Trophoblast cell (in vitro differentiated cells and primary cell): ENCODE measurements at regions not wholly inside any gene's neighbourhood (a gene's known extent, or its start where the extent isn't known, plus 50 kb on each side); places are given as distances from the start of the nearest gene placed in this dataset.
"Not testable (repeated sequence)": the region's sequence is repeated elsewhere in the genome, so short reads cannot be mapped to it uniquely, and the experiment has no call there.

Experiments
- DNase-seq, 2 donors: peaks; one replicate each; pipeline ENCODE4 v3.0.0-alpha.2; 2016
- H2AFZ ChIP-seq: 2 replicates; pipeline ENCODE4 v1.6.1; 2013; ENCODE audit warnings: low read length, moderate library complexity, mild to moderate bottlenecking; ENCODE audit not compliant: insufficient read depth, poor library complexity
- H2AK5ac ChIP-seq: 2 replicates; pipeline ENCODE4 v1.6.1; 2013; ENCODE audit warnings: mild to moderate bottlenecking, low read length
- H2BK120ac ChIP-seq: 2 replicates; pipeline ENCODE4 v1.6.1; 2013; ENCODE audit warnings: low read length, mild to moderate bottlenecking, moderate library complexity; ENCODE audit not compliant: insufficient read depth, poor library complexity
- H2BK12ac ChIP-seq: 2 replicates; pipeline ENCODE4 v1.6.1; 2013; ENCODE audit warnings: mild to moderate bottlenecking, low read length, moderate library complexity
- H2BK5ac ChIP-seq: 2 replicates; pipeline ENCODE4 v1.6.1; 2013; ENCODE audit warnings: low read length, low read depth, moderate library complexity, mild to moderate bottlenecking; ENCODE audit not compliant: poor library complexity
- H3K14ac ChIP-seq: 2 replicates; pipeline ENCODE4 v1.6.1; 2013; ENCODE audit warnings: mild to moderate bottlenecking, low read length
- H3K18ac ChIP-seq: 2 replicates; pipeline ENCODE4 v1.6.1; 2013; ENCODE audit warnings: mild to moderate bottlenecking, low read length
- H3K23ac ChIP-seq: 2 replicates; pipeline ENCODE4 v1.6.1; 2013; ENCODE audit warnings: low read length
- H3K27ac ChIP-seq: 2 replicates; pipeline ENCODE4 v1.5.1; 2013; ENCODE audit warnings: low read depth, mild to moderate bottlenecking, inconsistent platforms, low read length, moderate library complexity
- H3K27me3 ChIP-seq: 2 replicates; pipeline ENCODE4 v1.6.1; 2013; ENCODE audit warnings: inconsistent platforms, mild to moderate bottlenecking, low read length, moderate library complexity; ENCODE audit not compliant: insufficient read depth
- H3K36me3 ChIP-seq, 2 experiments: 1 replicate in 1 of 2; 2 replicates in 1 of 2; pipeline ENCODE4 v1.6.1; 2013; ENCODE audit warnings: low read length in 2 of 2, mild to moderate bottlenecking in 2 of 2, moderate library complexity in 1 of 2; ENCODE audit not compliant: insufficient read depth in 2 of 2, control insufficient read depth in 1 of 2
- H3K4ac ChIP-seq: 2 replicates; pipeline ENCODE4 v1.6.1; 2013; ENCODE audit warnings: low read depth, mild to moderate bottlenecking, low read length, moderate library complexity
- H3K4me1 ChIP-seq, 2 experiments: 1 replicate in 1 of 2; 2 replicates in 1 of 2; pipeline ENCODE4 v1.6.1; 2013; ENCODE audit warnings: low read length in 2 of 2, mild to moderate bottlenecking in 2 of 2, moderate library complexity in 1 of 2; ENCODE audit not compliant: insufficient read depth in 2 of 2, control insufficient read depth in 1 of 2
- H3K4me2 ChIP-seq: 2 replicates; pipeline ENCODE4 v1.6.1; 2013; ENCODE audit warnings: inconsistent platforms, mild to moderate bottlenecking, low read length, moderate library complexity
- H3K4me3 ChIP-seq: 2 replicates; pipeline ENCODE4 v1.5.1; 2013; ENCODE audit warnings: mild to moderate bottlenecking, low read depth, low read length, inconsistent platforms
- H3K79me1 ChIP-seq: one replicate; pipeline ENCODE4 v1.6.1; 2013; ENCODE audit warnings: low read length
- H3K79me2 ChIP-seq: 2 replicates; pipeline ENCODE4 v1.6.1; 2013; ENCODE audit warnings: low read length, mild to moderate bottlenecking; ENCODE audit not compliant: control insufficient read depth, insufficient read depth, poor library complexity
- H3K9ac ChIP-seq: 2 replicates; pipeline ENCODE4 v1.6.1; 2013; ENCODE audit warnings: mild to moderate bottlenecking, low read length
- H3K9me3 ChIP-seq: 2 replicates; pipeline ENCODE4 v1.6.1; 2013; ENCODE audit warnings: low read depth, mild to moderate bottlenecking, control low read depth, inconsistent platforms, low read length; ENCODE audit not compliant: insufficient read depth
- H4K12ac ChIP-seq: 2 replicates; pipeline ENCODE4 v1.6.1; 2013; ENCODE audit warnings: low read depth, mild to moderate bottlenecking, low read length, moderate library complexity
- H4K8ac ChIP-seq: 2 replicates; pipeline ENCODE4 v1.6.1; 2013; ENCODE audit warnings: low read depth, mild to moderate bottlenecking, low read length, moderate library complexity
- H4K91ac ChIP-seq: one replicate; pipeline ENCODE4 v1.6.1; 2013; ENCODE audit warnings: low read depth, mild to moderate bottlenecking, low read length, moderate library complexity
- WGBS: extraction: QIAGEN DNeasy Blood & Tissue Kit; methylation state at CpG from one replicate; pipeline ENCODE4 v1.1.7; 2013; ENCODE audit warnings: missing lambda C conversion rate; ENCODE audit not compliant: insufficient read length, insufficient coverage; ENCODE audit errors: extremely low coverage; 5-methylcytosine and 5-hydroxymethylcytosine counted together

DNA sequence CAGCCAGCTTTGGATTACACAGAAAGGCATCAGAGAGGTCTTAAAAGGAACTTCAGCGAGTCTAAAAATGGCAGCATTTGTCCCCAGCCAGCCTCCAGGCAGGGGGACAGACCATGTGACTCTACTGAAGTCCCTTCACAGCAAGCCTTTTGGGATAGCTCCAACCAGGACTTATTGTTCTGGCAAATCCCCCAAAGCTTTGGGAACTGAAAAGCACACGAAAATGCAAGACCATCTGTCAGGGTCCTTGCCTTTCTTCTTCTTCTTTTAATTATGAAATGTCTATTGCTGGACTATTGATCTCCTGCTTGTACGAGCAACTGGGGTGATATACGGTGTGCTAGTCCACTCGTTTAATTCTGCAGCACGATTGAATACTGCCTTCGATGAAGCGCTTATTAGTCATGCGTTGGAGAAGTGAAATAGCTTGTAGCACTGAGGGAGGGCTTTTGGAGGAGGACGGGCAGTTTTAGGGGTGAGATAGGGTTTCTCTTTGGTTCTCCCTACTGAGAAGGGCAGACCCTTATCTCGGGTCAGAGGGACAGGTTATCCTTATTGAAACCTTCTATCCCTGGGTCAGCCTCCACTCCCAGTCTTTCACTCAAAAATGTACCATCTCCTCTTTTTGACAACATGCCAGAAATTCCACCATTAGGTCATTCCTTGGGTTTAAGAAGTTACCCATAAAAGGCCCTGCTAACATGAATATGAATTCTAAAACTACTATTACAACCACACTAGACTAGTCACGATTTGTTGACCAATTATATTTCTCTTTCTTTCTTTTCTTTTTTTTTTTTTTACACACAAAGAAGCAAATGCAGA, 416.4 kb downstream of the MIAT start:
- H3K79me1 ChIP-seq: no peaks in the 10 kb centered on the region
- H4K91ac ChIP-seq: no peak overlapping the region
- H2AK5ac ChIP-seq: no peak overlapping the region
- no CpG with 5 or more reads among the region's 12 CpGs for WGBS
- no peak overlapping the region for H3K4me2 ChIP-seq
- H3K4me3 ChIP-seq: no peak overlapping the region
- H2BK12ac ChIP-seq: no peak overlapping the region
- no peak overlapping the region for H2AFZ ChIP-seq
- H3K9me3 ChIP-seq: no peaks in the 10 kb centered on the region
- H3K27me3 ChIP-seq: no peaks in the 10 kb centered on the region
- no peak for DNase-seq
- H3K9ac ChIP-seq: no peak overlapping the region
- H3K4me1 ChIP-seq: peaks cover 0 to 2% of the 10 kb centered on the region in 2 experiments
- H3K27ac ChIP-seq: no peak overlapping the region
- H3K4ac ChIP-seq: no peak overlapping the region
- no peak overlapping the region for H4K8ac ChIP-seq
- H2BK5ac ChIP-seq: no peak overlapping the region
- no peak overlapping the region for H3K23ac ChIP-seq
- H3K18ac ChIP-seq: no peak overlapping the region
- no peaks in the 10 kb centered on the region for H3K36me3 ChIP-seq
- no peaks in the 10 kb centered on the region for H3K79me2 ChIP-seq
- H2BK120ac ChIP-seq: no peak overlapping the region
- no peak overlapping the region for H3K14ac ChIP-seq
- no peak overlapping the region for H4K12ac ChIP-seq

DNA sequence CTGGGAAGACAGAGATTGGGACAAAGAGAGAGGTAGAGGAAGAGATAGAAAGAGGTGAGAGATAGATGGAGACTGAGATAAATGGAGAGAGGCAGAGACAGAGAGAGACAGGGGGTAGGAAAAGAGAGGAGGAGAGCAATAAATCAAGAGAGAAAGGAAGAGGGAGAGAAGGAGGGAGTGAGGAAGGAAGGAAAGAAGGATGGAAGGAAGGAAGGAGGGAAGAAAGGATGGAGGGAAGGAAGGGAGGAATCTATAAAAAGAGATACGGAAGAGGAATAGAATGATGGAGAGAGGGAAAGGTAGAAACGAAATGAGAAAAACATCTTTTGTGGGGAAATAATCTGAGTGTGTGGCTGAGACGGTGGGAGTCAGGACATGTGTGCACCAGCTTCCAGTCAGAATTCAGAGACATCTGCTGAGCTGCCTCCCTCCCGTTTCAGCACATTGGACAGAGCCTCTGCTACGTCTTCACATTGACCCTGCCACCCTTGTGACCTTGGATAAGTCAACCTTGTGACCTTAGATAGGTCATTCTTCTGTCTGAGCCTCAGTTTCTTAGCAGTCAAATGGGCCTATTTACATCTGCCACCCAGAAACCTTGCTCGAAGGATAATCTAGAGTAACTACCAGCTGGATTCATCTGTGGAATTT, 417.8 kb downstream of the MIAT start:
- no peaks in the 10 kb centered on the region for H3K9me3 ChIP-seq

DNA sequence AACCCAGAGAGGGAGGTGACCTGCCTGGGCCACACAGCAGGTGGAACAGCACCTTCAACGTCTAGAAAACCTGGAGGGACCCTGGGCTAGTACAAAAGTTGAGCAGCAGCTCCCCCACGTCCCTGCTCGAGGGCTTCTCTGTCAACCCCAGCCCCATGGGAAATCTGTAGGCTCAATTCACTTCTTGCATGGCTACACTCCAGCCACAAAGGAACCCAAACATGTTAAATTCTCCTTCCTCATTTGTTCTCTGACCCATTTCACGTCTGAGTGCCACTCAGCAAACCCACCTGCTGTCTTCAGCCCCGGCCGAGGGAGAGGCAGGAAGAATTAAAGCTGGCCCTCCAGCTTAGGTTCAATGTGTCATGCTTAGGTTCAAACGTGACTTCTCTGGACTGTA, 418.5 kb downstream of the MIAT start:
- Histone ChIP-seq H3K27me3 (no peaks in the 10 kb centered on the region), H3K18ac (no peak overlapping the region), H2BK12ac (no peak overlapping the region), H3K9ac (no peak overlapping the region), H3K23ac (no peak overlapping the region), H4K91ac (no peak overlapping the region), H3K4ac (no peak overlapping the region), H2BK5ac (no peak overlapping the region), H3K9me3 (no peaks in the 10 kb centered on the region), H3K4me2 (no peak overlapping the region), H2AFZ (no peak overlapping the region), H3K79me1 (no peaks in the 10 kb centered on the region), H3K36me3 (no peaks in the 10 kb centered on the region), H2AK5ac (no peak overlapping the region), H3K27ac (no peak overlapping the region), H3K4me3 (no peak overlapping the region), H4K8ac (no peak overlapping the region), H2BK120ac (no peak overlapping the region), H3K79me2 (no peaks in the 10 kb centered on the region), H3K14ac (no peak overlapping the region), H3K4me1 (no peaks in the 10 kb centered on the region), H4K12ac (no peak overlapping the region)
- WGBS: no CpG with 5 or more reads among the region's 7 CpGs
- no peak for DNase-seq

More for the DNA sequence above, 417.8 kb downstream of the MIAT start:
- no peak overlapping the region for H3K27ac ChIP-seq
- no peak overlapping the region for H3K4ac ChIP-seq
- no peaks in the 10 kb centered on the region for H3K79me2 ChIP-seq
- DNase-seq: no peak
- H4K12ac ChIP-seq: no peak overlapping the region
- no peak overlapping the region for H3K23ac ChIP-seq
- peaks cover 0 to 2% of the 10 kb centered on the region in 2 experiments for H3K4me1 ChIP-seq
- H3K36me3 ChIP-seq: no peaks in the 10 kb centered on the region
- H3K14ac ChIP-seq: no peak overlapping the region
- H4K91ac ChIP-seq: no peak overlapping the region
- H3K27me3 ChIP-seq: no peaks in the 10 kb centered on the region
- WGBS: 100% methylated on average over 2 of the region's 6 CpGs
- H2BK12ac ChIP-seq: no peak overlapping the region
- no peak overlapping the region for H3K9ac ChIP-seq
- H2AK5ac ChIP-seq: no peak overlapping the region
- H3K4me3 ChIP-seq: no peak overlapping the region
- no peak overlapping the region for H4K8ac ChIP-seq
- H2AFZ ChIP-seq: no peak overlapping the region
- no peak overlapping the region for H3K18ac ChIP-seq
- no peak overlapping the region for H2BK5ac ChIP-seq
- no peaks in the 10 kb centered on the region for H3K79me1 ChIP-seq
- H2BK120ac ChIP-seq: no peak overlapping the region
- H3K4me2 ChIP-seq: no peak overlapping the region

DNA sequence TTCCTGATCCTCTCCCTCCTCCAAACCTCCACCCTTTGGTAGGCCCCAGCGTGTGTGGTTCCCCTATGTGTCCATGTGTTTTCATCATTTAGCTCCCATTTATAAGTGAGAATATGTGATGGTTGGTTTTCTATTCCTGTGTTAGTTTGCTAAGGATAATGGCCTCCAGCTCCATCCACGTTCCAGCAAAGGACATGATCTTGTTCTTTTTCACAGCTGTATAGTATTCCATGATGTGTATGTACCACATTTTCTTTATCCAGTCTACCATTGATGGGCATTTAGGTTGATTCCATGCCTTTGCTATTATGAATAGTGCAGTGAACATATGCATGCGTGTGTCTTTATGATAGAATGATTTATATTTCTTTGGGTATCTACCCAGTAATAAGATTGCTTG, 420.7 kb downstream of the MIAT start:
- WGBS: no CpG with 5 or more reads among the region's 3 CpGs
- H3K18ac ChIP-seq, H3K23ac ChIP-seq, H3K4me2 ChIP-seq, H3K79me1 ChIP-seq, H3K4me3 ChIP-seq, H3K14ac ChIP-seq, H2BK5ac ChIP-seq, H2BK12ac ChIP-seq, H3K27me3 ChIP-seq, H3K79me2 ChIP-seq, H4K91ac ChIP-seq, H3K9ac ChIP-seq, H3K27ac ChIP-seq, H3K36me3 ChIP-seq, H4K8ac ChIP-seq, DNase-seq, H2AK5ac ChIP-seq, H2AFZ ChIP-seq, H2BK120ac ChIP-seq, H3K4ac ChIP-seq, H3K4me1 ChIP-seq, H4K12ac ChIP-seq, H3K9me3 ChIP-seq: not testable (repeated sequence)
